NK-92 treated with Interleukin-12 subunit alpha and Interleukin-12 subunit beta, amount 100 ng/mL, for 24 hours (cell line): ENCODE measurements at regions not wholly inside any gene's neighbourhood (a gene's known extent, or its start where the extent isn't known, plus 50 kb on each side); places are given as distances from the start of the nearest gene placed in this dataset.

Experiments used
- DNase-seq: peaks from one replicate; lab custom pipeline; 2025; lab: John Stamatoyannopoulos, UW

GRCh38 chr5:74028406-74028805 lies 402.4 kb downstream of the ARHGEF28 start:
- no peak for DNase-seq

DNA sequence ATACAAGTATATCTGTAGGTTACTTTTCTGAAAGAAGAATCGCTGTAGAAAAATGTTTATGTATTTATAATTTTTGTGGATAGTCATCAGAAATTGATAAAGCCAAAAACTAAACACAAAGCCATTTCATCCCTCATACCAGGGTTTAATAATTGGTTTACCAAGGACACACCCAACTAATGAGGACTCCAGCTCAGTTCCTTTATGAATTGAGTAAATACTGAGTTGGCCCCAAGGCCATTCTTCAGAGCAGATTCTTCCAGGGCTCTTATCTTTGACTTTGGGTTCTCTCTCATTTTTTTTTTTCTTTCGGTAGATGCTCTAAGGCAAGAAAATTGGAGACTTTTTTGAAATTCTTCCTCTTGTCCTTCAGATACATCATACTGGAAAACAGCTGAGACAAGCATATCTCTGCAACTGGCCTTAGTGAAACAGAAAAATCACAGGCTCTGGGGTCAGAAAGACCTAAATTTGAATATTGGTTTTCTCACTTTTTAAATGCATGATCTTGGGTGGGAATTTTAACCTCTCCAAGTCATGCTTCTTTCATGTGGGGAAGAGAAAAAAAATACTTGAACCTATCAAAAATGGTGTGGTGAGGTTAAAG lies 401.8 kb downstream of the ARHGEF28 start:
- no peak for DNase-seq

DNA sequence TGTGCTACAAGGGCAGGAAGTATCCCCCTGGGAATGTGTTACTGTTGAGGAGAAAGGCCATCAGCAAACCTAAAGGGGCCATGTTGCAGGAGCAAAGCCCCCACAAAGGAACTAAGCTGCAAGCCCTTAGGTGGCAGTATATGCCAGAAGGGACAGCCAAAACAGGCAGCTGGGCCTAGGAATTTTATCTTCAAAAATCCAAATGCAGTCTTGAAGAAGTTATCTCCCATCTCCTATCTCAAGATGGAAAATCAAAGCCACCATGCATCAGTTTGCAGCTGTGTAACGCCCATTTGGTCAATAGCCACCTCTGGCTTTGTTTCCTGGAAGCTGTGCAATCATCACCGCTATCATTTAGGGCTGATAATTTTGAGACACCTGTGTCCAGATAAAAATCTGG lies 400.3 kb downstream of the ARHGEF28 start:
- DNase-seq: no peak

GRCh38 chr5:74021126-74021525 lies 395.1 kb downstream of the ARHGEF28 start:
- DNase-seq: no peak

DNA sequence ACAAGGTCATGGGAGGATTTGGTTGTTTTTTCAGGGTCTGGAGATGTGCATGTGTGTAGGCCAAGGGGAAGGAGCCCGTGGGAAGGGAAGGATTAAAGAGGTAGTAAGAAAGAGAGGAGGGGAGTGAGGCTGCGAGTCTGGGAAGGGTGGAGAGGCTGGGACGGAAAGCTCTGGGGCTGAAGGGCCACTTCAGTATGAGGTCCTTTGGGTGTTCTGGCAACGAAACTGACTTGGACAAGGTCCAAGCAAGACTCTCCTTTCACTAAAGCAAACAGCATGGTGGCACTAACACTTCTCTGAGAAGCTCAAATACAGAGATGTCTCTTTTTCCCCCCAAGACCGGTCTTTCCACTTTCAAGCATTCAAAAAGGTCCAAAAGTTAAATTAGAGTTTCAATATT lies 394.5 kb downstream of the ARHGEF28 start:
- no peak for DNase-seq

GRCh38 chr5:74019923-74020322 lies 393.9 kb downstream of the ARHGEF28 start:
- no peak for DNase-seq

GRCh38 chr5:74017786-74018211 lies 391.8 kb downstream of the ARHGEF28 start:
- no peak for DNase-seq

DNA sequence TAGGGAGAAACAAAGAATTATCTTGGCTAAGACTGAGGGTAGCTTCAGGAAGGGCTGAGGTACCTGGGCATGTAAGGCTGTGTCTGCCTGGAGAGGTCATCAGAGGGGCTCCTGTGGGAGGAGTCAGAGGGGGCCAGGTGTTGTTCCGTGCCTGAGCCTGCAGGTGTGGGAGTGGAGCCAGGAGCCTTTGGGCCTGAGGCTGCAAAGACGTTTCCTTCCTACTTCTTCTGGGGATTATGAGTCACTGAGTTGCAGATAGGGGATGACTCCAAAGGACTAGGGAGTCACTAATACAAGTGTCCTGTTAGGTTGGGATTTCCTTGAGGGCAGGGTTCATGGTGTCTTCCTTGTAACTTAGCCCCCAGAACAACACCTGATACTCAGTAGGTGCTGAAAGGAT lies 391.1 kb downstream of the ARHGEF28 start:
- no peak for DNase-seq

GRCh38 chr5:74016373-74016772 lies 390.4 kb downstream of the ARHGEF28 start:
- no peak for DNase-seq

DNA sequence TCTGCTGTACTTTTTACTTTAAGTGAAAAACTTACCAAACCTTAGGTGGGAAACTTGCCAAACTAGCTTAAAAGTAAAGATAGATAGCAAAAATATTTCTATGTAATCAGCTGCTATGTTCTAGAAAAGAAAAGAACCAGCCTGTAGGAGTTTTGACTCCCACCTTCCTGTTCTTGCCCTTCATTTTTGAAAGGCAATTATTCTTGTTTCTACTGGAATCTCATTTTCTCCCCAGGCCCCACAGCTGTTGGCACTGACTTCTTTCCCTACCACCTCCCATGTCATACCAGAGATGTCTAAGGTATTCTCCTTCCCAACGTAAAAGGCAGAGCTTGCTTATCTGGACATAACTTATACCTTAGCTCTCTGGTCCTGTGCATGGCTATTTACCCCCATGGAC lies 389.7 kb downstream of the ARHGEF28 start:
- DNase-seq: no peak

DNA sequence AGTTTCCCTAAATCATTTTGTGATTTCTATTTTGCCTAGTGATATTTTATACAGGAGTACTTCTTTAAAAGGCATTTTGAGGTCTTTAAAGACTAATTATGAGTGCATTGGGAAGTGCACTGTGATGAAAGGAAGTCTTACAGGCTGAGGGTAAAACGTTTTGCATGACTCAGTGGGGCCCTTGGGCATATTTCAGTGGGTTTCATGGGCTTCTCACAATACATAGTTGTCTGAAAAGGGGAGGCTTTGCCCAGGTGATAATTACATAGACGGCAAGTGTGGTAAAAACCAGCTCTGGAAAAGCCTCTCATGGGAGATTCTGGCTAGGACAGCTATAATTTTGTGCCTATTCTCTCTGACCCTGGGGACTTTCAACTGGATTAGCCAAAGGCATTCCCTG lies 387.2 kb downstream of the ARHGEF28 start:
- no peak for DNase-seq

- no peak for DNase-seq
These were observed 383.5 kb downstream of the ARHGEF28 start for GRCh38 chr5:74009502-74009901.

DNA sequence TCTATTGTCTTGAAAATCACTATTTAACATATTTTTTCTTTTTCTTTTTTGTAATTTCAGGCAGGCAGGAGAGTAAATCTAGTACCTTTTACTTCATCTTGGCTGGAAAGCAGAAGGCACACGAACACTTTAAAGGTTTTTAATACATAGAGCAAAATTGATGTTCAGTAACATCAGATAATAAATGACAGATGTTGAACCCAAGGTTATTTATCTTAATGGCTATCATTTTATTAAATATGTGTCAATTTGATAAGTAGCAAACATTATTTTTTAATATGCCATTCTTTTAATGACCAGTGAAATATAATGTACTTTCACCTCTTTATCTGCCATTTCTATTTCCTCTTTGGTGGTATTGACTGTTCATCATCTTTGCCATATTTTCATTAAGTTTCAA lies 381.2 kb downstream of the ARHGEF28 start:
- no peak for DNase-seq

GRCh38 chr5:73999297-73999696 lies 373.3 kb downstream of the ARHGEF28 start:
- DNase-seq: no peak

GRCh38 chr5:73998489-73998888 lies 372.5 kb downstream of the ARHGEF28 start:
- no peak for DNase-seq

DNA sequence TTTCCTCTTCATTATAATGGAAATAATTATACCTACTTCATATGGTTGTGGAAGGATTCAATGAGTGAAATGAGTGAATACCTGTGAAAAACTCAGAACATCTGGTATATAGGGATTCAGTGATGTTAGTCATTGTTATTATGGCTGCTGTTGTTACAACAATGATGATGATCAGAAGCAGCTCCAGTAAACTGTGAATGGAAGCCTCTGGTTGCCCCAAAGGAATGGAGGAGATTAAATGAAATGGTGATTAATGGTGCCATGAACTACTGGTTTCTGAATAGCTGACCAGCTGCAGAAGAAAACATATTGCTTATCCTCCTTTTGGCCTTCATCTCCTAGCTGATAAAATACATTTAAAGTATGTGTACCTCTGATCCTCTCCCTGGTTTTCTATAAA lies 372.0 kb downstream of the ARHGEF28 start:
- DNase-seq: no peak

GRCh38 chr5:73996151-73996755 lies 370.3 kb downstream of the ARHGEF28 start:
- no peak for DNase-seq

GRCh38 chr5:73994963-73995362 lies 369.0 kb downstream of the ARHGEF28 start:
- DNase-seq: no peak
